ENCODE measurements at regions not wholly inside any gene's neighbourhood (a gene's known extent, or its start where the extent isn't known, plus 50 kb on each side); places are given as distances from the start of the nearest gene placed in this dataset.
"Not testable (repeated sequence)": the region's sequence is repeated elsewhere in the genome, so short reads cannot be mapped to it uniquely, and the experiment has no call there.

DNA sequence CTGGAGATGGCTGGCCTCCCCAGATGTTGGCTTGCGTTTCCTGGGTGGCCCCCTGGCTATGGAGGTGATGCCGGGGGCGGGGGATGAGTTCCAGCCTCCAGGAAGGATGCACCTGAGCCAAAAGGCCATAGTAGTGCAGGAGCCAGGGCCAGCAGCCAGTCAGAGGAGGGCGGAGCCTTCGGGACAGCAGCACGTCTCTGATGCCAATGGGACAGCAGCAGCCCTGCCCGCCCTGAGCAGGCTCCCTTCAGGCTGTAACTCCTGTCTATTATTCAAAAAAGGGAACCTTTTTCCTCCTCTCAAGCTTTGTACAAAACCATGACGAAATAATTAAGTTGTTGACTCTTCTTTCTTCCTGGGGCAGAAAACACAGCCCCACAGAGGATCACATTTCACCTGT lies 189.7 kb downstream of the BCL2L11 start:
- DNase-seq (ENCODE audit: low spot score); ATAC-seq; intact Hi-C loops (cut with DNase I): not testable (repeated sequence)

DNA sequence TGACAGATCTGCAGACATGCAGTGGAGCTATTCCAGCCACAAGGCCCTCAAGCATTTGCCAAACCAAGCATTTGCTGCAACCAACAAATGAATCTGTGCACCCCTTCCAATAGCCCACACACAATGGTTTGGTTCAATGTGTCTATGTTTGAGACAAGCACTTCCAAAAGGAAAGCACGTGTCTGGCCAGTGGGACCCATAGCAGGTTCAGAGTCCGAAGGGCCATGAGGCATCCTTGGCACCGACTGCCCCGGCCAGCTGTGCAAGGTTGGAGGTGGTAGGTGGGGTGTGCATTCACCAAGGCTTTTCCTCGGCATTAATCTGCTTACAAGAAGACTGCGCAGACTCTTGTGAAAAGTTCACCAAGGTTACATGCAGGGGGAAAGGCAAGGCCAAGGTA lies 190.9 kb downstream of the BCL2L11 start:
- intact Hi-C loops (cut with DNase I); ATAC-seq; DNase-seq (ENCODE audit: low spot score): not testable (repeated sequence)

DNA sequence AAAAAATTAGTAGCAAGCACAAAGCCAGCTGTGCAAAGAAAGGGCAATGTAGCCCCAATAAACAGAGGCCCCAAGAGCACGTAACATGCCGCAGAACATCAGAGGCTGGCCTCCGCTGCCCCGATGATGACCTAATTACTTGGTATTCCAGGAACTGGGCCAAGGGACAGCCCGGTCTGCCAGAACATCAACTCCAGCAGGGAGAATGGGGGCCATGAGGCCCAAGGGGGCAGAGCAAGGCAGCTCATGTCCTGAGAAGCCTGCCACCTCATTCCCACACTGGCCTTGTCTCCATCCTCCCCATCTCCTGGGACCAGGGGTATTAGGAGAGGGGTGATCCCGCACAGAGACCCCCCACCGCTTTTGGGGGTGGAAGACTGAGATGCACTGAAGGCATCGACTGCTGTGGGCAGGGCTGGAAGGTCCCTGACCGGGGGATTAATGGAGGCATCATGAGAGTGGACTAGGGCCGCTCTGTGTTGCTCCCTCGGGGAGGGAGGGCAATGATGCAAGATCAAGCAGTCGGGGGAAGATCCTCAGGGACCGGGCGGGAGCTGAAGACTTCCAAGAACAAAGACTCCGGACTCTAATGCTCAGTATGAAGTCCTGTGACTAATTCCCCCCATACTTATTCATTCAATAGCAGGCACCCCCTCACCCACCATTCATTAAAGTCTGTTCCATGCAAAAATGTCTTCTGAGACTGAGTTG lies 192.3 kb downstream of the BCL2L11 start:
- ATAC-seq (peak; percentile 78), DNase-seq (ENCODE audit: low spot score) (peak; percentile 58)
- intact Hi-C loops (cut with DNase I): not testable (repeated sequence)

DNA sequence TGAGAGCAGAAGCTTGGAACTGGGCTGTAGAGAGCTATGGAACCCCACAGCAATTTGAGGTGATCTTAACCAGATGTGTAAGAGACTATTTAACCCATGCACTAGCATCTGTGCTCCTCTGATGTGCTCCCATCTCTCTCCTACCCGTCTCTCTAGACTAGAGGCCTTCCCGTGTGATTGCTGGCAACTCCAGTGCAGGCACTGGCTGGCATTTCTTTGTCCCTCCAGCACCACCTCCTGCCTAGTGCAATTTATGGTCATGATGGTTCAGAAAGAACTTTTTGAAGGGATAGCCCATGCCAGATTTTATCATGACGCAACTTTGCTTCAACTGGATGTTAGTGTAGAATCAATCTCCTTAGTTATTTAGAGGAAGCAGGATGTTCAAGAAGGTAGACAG lies 193.0 kb downstream of the BCL2L11 start:
- DNase-seq (ENCODE audit: low spot score); intact Hi-C loops (cut with DNase I): not testable (repeated sequence)
- peak; percentile 17 for ATAC-seq

DNA sequence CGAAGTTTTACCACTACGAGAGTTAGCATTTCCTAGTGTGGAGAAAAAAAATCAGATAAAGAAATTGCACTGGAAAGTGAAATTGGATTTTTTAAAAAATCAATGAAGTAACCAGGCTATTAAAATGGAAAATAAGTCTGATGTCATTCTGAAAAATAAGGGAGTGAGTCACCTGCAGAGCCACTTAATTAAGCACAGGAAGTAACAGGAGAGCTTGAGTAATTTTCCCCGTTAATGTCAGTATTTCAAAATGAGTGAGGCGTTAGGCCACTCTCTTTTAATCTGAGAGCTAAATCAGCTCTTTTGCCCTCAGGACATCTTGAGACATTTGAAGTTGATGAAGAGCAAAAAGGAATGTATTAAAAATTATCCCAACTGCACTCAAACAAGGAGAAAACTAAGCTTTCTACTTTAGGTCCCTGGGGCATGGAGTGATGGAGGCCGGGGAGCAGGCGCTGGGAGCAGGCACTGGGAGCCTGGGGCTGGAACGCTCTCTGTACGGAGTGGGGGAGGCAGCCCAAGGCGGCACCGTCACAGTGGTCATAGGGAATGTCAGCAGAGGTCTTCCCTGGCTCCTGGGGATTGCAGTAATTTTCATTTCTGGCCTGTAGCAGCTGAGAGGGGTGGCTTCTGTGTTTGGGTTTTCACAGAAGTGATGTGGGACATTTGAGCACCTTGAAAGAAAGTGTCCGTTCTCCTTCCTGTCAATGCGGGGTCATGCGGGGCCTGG lies 194.6 kb downstream of the BCL2L11 start:
- ATAC-seq; DNase-seq (ENCODE audit: low spot score); intact Hi-C loops (cut with DNase I): not testable (repeated sequence)

DNA sequence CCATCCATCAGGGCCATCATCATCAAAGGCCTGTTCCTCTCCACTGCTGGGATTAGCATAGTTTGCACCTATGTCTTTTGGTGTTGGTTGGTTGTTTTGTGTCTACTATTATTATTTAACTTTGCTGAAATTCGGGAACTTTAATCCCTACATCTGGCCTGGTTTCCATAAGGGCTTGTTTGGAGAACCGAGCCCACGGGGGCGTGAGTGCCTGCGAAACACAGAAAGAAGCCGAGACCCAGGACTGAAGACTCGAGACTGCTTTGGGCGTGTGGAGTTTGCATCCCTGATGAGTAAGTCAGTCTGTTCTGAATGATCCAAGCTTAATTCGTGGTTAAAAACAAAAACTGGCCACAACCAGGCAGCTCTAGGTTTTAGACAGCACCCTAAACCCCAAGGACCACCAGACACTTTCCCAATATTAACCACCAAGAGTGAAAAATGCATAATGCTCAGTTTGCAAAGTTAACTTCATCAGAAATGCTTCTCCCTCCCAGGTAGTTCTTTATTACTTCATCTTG lies 195.6 kb downstream of the BCL2L11 start:
- DNase-seq (ENCODE audit: low spot score); intact Hi-C loops (cut with DNase I); ATAC-seq: not testable (repeated sequence)

DNA sequence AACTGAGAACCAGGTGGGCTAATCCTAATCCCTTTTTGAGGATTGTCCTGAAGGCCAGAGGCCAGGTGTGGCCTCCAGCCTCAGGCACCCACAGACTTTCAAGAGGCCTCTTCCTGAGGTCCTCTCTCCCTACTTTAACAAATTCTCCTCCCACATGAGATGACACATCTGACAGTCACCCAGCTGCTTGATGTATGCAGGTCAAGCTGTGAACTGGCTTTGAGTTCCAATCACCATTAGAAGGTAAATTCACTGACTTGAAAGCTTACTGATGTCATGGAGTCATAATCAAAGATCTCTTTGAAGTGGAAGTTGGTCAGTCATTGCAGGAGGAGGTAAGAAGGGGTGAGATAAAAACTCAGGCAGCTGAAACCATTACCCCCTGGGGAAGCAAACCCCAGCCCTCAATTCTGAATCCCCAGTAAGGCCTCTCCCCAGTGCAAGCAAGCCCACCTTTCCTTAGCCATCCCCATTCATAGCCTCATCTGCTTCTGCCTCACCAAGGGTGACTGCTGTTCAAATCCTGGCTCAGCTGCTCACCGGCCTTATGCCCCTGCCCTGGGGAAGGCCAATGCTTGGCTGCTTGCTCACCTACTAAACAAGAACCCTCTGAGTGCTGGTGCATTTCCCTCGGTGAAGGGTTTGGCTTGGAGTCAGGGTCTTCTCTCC lies 196.3 kb downstream of the BCL2L11 start:
- ATAC-seq; intact Hi-C loops (cut with DNase I); DNase-seq (ENCODE audit: low spot score): not testable (repeated sequence)

DNA sequence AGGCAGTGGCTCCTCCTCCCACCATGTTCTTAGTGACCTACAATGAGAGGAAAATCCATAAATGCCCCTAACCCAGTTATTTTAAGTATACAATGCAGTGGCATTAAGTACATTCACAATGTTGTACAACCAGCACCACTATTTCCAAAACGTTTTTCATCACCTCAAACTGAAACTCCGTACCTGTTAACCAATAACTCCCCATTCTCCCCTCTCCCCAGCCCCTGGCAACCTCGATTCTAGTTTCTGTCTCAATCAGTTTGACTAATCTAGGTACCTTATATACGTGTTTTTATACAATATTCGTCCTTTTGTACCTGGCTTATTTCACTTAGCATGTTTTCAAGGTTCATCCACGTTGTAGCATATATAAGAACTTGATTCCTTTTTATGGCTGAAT lies 198.8 kb downstream of the BCL2L11 start:
- intact Hi-C loops (cut with DNase I); DNase-seq (ENCODE audit: low spot score); ATAC-seq: not testable (repeated sequence)

GRCh38 chr2:111320264-111320663 lies 199.6 kb downstream of the BCL2L11 start:
- intact Hi-C loops (cut with DNase I); ATAC-seq; DNase-seq (ENCODE audit: low spot score): not testable (repeated sequence)

DNA sequence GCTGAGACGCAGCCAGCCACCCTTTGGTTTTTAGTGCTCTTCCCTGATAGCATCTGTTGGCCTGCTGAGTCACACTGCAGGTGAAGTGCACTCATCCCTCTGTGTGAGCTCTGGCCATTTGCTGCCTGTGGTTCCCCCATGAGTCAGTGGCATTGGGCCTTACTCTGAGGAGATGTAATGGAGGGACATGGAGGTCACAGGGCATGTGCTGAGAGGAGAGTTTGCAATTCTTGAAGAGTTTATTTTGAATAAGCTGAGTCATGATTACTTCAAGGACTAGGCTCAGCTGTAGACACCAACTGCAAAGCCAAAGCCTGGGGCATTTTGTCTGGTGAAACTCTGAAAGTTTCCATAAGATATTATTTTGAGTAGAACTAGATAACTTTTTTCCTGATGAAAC lies 200.3 kb downstream of the BCL2L11 start:
- DNase-seq (ENCODE audit: low spot score); intact Hi-C loops (cut with DNase I); ATAC-seq: not testable (repeated sequence)

GRCh38 chr2:111323384-111323783 lies 202.7 kb downstream of the BCL2L11 start:
- intact Hi-C loops (cut with DNase I); DNase-seq (ENCODE audit: low spot score); ATAC-seq: not testable (repeated sequence)

DNA sequence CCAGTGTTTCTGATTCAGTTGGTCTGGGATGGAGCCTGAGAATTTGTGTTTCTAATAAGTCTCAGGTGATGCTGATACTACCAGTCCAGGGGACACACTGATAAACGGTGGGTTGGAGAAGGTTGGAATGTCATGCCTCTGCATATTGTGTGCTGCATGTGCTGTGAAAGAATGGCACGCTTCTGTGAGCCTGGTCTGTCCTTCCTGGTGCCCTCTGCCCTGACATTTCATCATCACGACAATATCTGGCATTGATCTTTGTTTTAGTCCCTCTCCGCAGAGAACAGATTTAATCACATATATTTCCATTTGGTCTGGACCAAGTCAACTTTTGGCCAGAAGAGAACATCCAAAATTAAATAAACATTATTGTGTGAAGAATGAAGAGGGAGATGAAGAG lies 207.0 kb downstream of the BCL2L11 start:
- ATAC-seq; intact Hi-C loops (cut with DNase I); DNase-seq (ENCODE audit: low spot score): not testable (repeated sequence)

DNA sequence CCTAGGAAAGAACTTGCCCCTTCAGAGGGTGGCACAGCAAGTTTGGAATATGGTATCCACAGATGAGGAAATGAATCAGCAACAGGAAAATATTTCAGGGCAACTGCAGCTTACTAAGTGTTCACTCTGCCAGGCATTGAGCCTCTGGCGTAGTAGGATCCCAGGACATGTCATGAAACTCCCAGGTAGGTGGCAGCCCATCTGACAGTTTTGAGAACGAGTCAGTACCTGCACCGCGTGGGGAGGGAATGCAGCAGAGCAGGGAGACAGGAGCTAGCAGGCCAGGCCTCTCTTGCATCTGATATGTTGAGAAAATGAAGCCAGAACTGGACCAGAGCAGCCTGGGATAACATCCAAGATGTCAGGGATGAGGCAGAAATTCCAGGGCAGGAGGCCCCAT lies 208.6 kb downstream of the BCL2L11 start:
- DNase-seq (ENCODE audit: low spot score); intact Hi-C loops (cut with DNase I); ATAC-seq: not testable (repeated sequence)

- intact Hi-C loops (cut with DNase I); DNase-seq (ENCODE audit: low spot score); ATAC-seq: not testable (repeated sequence)
These were observed 210.5 kb downstream of the BCL2L11 start for GRCh38 chr2:111331099-111331724.

GRCh38 chr2:111335220-111335907 lies 214.7 kb downstream of the BCL2L11 start:
- DNase-seq (ENCODE audit: low spot score); intact Hi-C loops (cut with DNase I); ATAC-seq: not testable (repeated sequence)

- intact Hi-C loops (cut with DNase I); DNase-seq (ENCODE audit: low spot score); ATAC-seq: not testable (repeated sequence)
These were observed 217.8 kb downstream of the BCL2L11 start for GRCh38 chr2:111338474-111338873.

GRCh38 chr2:111339476-111339875 lies 218.8 kb downstream of the BCL2L11 start:
- DNase-seq (ENCODE audit: low spot score); ATAC-seq; intact Hi-C loops (cut with DNase I): not testable (repeated sequence)

DNA sequence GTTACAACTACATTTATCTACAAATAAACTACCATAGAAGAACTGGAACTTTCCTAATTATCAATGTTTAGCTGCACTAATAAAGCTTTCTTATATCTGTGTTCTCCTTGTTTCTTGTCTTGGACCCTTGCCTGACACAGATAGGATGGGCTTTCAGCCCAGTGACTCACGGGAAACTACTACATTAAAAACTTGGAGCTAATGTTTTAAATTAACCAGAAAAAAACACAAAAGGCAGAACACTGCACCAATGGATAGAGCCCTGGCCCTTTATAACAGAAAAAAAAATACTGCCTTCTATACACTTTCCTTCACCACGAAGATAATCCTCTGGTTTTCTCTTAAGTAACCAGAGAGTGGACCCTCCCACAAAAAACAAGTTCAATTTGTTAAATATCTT lies 223.9 kb downstream of the BCL2L11 start:
- ATAC-seq; DNase-seq (ENCODE audit: low spot score); intact Hi-C loops (cut with DNase I): not testable (repeated sequence)
